ENCODE measurements at regions not wholly inside any gene's neighbourhood (a gene's known extent, or its start where the extent isn't known, plus 50 kb on each side); places are given as distances from the start of the nearest gene placed in this dataset.
"Not testable (repeated sequence)": the region's sequence is repeated elsewhere in the genome, so short reads cannot be mapped to it uniquely, and the experiment has no call there.

DNA sequence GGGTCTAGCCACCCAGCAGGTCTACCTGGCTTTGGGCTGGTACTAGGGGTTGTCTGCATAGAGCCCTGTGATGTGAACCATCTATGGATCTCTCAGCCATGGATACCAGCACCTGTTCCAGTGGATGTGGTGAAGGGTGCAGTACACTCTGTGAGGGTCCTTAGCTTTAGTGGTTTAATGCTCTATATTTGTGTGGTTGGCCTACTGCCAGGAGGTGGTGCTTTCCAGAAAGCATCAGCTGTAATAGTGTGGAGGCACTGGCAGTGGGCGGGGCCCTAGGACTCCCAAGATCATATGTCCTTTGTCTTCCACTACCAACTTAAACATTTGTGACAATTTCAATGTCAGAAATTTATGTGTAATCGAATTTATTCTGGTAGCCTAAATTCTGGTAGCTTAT, 1065.1 kb downstream of the RPIA start:
- not testable (repeated sequence) for DNase-seq (ENCODE audit: low read depth); H3K36me3 ChIP-seq (ENCODE audit: control insufficient read depth, insufficient read depth, low read length, severe bottlenecking); H3K4me1 ChIP-seq (ENCODE audit: control insufficient read depth, insufficient read depth, low read length); H3K9ac ChIP-seq (ENCODE audit: low read length); H3K4me3 ChIP-seq (ENCODE audit: low read length); H3K27me3 ChIP-seq (replicated peaks; ENCODE audit: control insufficient read depth, insufficient read depth, low read length); H3K9me3 ChIP-seq (ENCODE audit: control insufficient read depth, low read length)

DNA sequence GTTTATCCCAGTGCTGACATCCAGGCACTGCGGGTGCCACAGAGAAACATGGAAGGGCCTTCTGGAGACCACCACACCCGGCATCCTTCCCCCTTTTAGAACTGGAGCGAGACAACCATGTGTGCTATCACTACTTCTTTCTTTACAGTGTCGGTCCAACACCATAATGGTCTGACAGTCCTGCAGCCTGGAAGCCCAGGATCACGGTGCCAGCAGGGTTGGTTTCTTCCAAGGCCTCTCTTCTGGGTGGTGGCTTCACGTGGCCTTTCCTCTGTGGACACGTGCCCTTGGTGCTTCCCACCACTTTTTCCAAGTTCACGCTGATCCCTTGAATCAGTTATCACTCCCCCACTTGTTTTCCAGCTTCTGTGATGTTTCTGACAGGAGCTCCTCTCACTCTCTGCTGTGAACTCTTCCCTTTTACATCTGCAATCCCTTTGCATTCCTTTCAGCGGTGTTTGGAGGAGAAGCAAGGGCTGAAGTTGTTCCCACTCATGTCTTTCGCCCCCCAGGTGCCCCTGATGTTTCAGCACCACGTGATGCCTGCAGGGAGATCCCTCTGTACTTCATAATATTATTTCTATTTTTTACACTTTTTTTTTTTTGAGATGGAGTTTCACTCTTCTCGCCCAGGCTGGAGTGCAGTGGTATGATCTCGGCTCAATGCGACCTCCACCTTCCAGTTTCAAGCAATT, 1067.0 kb downstream of the RPIA start:
- not testable (repeated sequence) for H3K9me3 ChIP-seq (ENCODE audit: control insufficient read depth, low read length); H3K9ac ChIP-seq (ENCODE audit: low read length); DNase-seq (ENCODE audit: low read depth); H3K4me3 ChIP-seq (ENCODE audit: low read length); H3K4me1 ChIP-seq (ENCODE audit: control insufficient read depth, insufficient read depth, low read length); H3K36me3 ChIP-seq (ENCODE audit: control insufficient read depth, insufficient read depth, low read length, severe bottlenecking); H3K27me3 ChIP-seq (replicated peaks; ENCODE audit: control insufficient read depth, insufficient read depth, low read length)

DNA sequence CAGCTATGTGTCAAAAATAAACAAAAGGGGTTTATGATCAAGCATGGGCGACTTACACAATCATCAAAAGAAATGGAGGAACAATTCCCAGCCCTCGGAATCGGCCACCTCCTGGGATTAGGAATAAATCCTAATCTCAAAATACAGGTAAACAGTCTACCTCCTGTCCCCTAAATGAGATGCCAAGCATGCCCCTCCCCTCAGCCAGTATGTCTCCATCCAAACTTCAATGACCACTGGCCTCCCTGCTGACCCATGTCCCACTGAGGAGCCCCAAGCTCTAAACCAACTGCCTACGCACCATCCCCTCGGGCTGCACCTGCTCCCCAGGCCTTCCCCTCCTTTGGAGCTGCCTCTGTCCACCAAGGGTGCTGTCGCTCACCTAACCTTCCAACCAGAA, 1069.3 kb downstream of the RPIA start:
- not testable (repeated sequence) for H3K4me3 ChIP-seq (ENCODE audit: low read length); H3K9ac ChIP-seq (ENCODE audit: low read length); H3K27me3 ChIP-seq (replicated peaks; ENCODE audit: control insufficient read depth, insufficient read depth, low read length); DNase-seq (ENCODE audit: low read depth); H3K36me3 ChIP-seq (ENCODE audit: control insufficient read depth, insufficient read depth, low read length, severe bottlenecking); H3K4me1 ChIP-seq (ENCODE audit: control insufficient read depth, insufficient read depth, low read length); H3K9me3 ChIP-seq (ENCODE audit: control insufficient read depth, low read length)

DNA sequence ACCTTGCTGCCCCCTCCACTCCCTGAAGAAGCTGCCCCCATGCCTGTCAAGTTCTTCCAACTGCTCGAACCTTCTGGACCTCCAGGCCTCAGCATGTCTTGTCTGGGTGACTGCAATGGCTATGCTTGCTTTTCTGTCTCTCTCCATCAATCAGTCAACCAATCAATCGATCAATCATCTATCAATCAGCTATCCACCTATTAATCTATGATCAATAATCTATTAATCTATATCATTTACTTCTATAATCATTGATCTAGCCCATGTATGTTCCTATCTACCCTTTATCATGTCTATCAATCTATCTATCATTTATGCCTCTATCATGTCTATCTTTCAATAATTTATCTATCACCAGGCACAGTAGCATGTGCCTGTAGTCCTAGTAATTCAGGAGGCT, 1069.7 kb downstream of the RPIA start:
- not testable (repeated sequence) for DNase-seq (ENCODE audit: low read depth)

DNA sequence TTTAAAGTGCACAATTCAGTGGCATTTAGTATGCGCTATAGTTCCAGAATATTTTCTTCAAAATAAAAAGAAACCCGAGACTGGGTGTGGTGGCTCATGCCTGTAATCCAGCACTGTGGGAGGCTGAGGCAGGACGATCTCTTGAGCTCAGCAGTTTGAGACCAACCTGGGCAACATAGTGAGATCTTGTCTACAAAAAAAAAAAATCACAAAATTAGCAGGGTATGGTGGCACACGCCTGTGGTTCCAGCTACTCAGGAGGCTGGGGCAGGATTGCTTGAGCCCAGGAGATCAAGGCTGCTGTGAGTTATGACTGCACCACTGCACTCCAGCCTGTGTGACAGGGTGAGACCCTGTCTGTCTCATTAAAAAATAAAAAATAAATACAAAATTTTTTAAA, 1070.4 kb downstream of the RPIA start:
- not testable (repeated sequence) for H3K4me3 ChIP-seq (ENCODE audit: low read length)

More for the DNA sequence above, 1069.7 kb downstream of the RPIA start:
- not testable (repeated sequence) for H3K9ac ChIP-seq (ENCODE audit: low read length); H3K9me3 ChIP-seq (ENCODE audit: control insufficient read depth, low read length); H3K4me3 ChIP-seq (ENCODE audit: low read length); H3K27me3 ChIP-seq (replicated peaks; ENCODE audit: control insufficient read depth, insufficient read depth, low read length); H3K36me3 ChIP-seq (ENCODE audit: control insufficient read depth, insufficient read depth, low read length, severe bottlenecking); H3K4me1 ChIP-seq (ENCODE audit: control insufficient read depth, insufficient read depth, low read length)

DNA sequence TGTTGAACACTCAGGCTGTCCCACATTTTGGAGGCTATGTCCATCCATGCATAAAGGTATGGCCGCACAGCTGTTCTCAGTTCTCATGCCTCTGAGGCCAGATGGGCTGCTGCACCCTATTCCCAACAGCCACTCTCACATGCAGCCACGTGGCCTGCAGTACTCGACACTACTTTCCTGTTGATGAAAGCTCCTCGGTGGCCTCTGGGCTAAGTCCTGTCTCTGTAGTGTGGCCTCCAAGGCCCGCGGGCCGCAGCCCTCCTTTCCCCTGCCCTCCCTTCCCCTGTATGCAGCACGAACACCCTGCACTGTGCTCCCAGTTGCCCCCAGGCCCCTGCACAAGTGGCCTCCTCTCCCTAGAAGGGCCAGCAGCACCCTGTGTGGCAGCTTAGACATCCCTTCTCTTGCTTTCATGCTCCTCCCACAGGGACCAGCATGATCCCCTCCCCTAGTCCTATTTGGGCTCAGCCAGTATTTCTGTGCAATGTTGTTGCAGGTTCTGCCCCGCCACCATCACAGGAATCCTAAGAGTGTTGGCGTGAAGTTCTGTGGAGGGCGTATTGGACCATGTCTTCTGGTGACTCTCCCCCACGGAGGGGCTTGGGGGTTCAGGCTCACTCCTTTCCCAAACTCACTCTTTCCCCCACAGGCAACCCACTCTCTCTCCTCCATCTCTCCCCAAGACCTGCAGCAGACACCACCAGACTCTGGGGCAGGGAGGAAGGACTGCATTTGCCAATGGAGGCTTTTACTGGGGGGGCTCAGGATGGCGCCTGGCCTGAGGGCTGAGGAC, 1071.2 kb downstream of the RPIA start:
- H3K9me3 ChIP-seq (ENCODE audit: control insufficient read depth, low read length); H3K9ac ChIP-seq (ENCODE audit: low read length); H3K36me3 ChIP-seq (ENCODE audit: control insufficient read depth, insufficient read depth, low read length, severe bottlenecking); H3K4me3 ChIP-seq (ENCODE audit: low read length); DNase-seq (ENCODE audit: low read depth); H3K4me1 ChIP-seq (ENCODE audit: control insufficient read depth, insufficient read depth, low read length): not testable (repeated sequence)
- H3K27me3 ChIP-seq (replicated peaks; ENCODE audit: control insufficient read depth, insufficient read depth, low read length) = peaks cover 14% of the 10 kb centered on the region

More for the DNA sequence above, 1070.4 kb downstream of the RPIA start:
- DNase-seq (ENCODE audit: low read depth); H3K9me3 ChIP-seq (ENCODE audit: control insufficient read depth, low read length); H3K36me3 ChIP-seq (ENCODE audit: control insufficient read depth, insufficient read depth, low read length, severe bottlenecking); H3K9ac ChIP-seq (ENCODE audit: low read length); H3K27me3 ChIP-seq (replicated peaks; ENCODE audit: control insufficient read depth, insufficient read depth, low read length); H3K4me1 ChIP-seq (ENCODE audit: control insufficient read depth, insufficient read depth, low read length): not testable (repeated sequence)

DNA sequence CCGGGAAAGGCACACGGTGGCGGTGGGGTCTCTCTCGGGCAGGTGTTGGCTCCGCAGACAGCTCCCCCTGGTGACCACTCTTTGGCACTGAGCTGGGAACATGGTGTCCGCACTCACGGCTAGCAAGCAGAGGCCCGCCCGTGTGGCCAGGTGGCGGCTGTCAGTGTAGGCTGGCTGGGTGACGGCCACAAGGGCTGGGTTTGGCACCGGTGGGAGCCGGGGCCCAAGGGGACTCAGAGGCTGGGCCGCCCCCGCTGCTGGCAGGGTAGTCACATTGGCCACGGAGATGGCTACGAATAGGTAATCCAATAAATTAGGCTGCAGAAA, 1071.7 kb downstream of the RPIA start:
- H3K4me3 ChIP-seq (ENCODE audit: low read length) = no peak overlapping the region
- H3K36me3 ChIP-seq (ENCODE audit: control insufficient read depth, insufficient read depth, low read length, severe bottlenecking) = no peaks in the 10 kb centered on the region

DNA sequence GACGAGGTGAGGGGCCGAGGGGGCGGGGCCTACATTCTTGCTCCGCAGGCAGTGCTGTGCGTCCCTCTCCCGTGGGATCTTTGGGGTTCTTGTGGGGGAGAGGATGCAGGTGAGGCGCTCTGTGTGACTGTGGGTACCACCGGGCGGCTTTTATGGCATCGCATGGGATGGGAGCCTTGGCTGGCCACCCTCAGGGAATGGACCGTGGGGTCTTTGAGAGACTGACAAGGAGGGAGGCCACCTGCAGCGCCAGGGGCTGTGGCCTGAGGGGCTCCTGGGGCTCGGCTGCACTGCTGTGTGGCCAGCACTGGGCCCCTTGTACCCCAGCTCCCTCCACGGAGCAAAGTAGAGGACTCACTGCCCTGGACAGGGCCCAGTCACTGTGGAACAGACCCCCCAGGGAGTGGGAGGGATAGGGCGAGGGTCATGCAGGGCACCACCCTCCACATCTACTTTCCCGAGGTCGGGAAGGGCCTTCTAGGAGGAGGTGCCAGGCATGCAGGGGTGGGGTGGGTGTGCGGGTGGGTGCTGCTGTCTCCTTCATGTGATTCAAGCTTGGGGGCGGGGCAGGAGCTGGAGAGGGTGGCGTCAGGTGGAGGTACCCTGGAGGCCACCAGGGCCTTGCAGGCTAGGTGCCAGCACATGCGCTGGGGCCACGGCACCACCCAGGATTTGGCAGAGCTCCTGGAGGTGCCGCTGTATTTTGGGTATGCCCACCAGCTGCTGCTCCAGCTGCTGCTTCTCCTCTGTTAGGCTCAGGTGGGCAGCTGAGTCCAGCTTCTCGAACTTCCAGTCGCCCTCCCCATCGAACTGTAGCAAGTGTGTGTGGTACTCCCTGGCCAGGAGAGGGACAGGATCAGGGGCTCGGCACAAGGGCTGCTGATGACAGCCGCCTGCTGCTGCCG, 1072.4 kb downstream of the RPIA start:
- Histone ChIP-seq H3K36me3 (ENCODE audit: control insufficient read depth, insufficient read depth, low read length, severe bottlenecking) (no peaks in the 10 kb centered on the region), H3K27me3 (replicated peaks; ENCODE audit: control insufficient read depth, insufficient read depth, low read length) (peaks cover 21% of the 10 kb centered on the region), H3K9ac (ENCODE audit: low read length) (no peak overlapping the region), H3K9me3 (ENCODE audit: control insufficient read depth, low read length) (no peaks in the 10 kb centered on the region), H3K4me3 (ENCODE audit: low read length) (no peak overlapping the region), H3K4me1 (ENCODE audit: control insufficient read depth, insufficient read depth, low read length) (no peaks in the 10 kb centered on the region)
- no peak for DNase-seq (ENCODE audit: low read depth)

More for the DNA sequence above, 1071.7 kb downstream of the RPIA start:
- peaks cover 17% of the 10 kb centered on the region for H3K27me3 ChIP-seq (replicated peaks; ENCODE audit: control insufficient read depth, insufficient read depth, low read length)
- no peaks in the 10 kb centered on the region for H3K9me3 ChIP-seq (ENCODE audit: control insufficient read depth, low read length)
- no peak overlapping the region for H3K9ac ChIP-seq (ENCODE audit: low read length)
- no peak for DNase-seq (ENCODE audit: low read depth)
- H3K4me1 ChIP-seq (ENCODE audit: control insufficient read depth, insufficient read depth, low read length) = no peaks in the 10 kb centered on the region

DNA sequence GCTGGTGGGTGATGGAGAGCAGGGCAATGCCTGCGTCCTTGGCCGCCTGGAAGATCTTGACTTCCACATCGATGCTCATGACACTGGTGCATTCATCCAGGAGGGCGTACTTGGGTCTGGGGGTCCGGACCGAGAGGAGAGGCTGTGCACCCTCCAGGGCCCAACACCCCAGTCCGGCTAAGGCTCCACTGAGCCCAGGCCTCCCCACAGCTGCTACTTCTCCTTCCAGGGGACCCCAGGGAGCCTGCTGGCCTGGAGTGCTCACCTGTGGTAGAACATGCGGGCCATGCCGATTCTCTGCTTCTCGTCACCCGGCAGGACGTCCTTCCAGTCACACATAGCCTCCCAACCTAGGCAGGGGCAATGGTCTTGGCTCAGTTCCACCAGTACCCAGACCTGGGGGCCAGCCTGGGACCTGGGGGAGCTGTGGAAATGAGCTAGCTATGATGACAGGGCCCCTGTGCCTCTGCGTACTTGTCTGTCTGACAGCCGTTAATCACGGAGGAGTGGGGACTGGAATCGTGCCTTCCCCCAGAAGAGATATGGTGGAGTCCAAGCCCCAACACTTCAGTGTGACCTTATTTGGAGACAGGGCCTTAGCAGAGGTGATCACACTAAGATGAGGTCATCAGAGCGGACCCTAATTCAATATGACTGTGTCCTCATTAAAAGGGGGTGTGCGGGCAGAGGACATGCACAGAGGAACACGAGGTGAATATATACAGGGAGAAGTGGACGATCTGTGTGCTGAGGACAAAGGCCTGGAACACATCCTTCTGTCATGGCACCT, 1073.3 kb downstream of the RPIA start:
- H3K27me3 ChIP-seq (replicated peaks; ENCODE audit: control insufficient read depth, insufficient read depth, low read length) = peaks cover 22% of the 10 kb centered on the region
- H3K4me3 ChIP-seq (ENCODE audit: low read length); H3K9me3 ChIP-seq (ENCODE audit: control insufficient read depth, low read length); H3K36me3 ChIP-seq (ENCODE audit: control insufficient read depth, insufficient read depth, low read length, severe bottlenecking); H3K4me1 ChIP-seq (ENCODE audit: control insufficient read depth, insufficient read depth, low read length); H3K9ac ChIP-seq (ENCODE audit: low read length); DNase-seq (ENCODE audit: low read depth): not testable (repeated sequence)

DNA sequence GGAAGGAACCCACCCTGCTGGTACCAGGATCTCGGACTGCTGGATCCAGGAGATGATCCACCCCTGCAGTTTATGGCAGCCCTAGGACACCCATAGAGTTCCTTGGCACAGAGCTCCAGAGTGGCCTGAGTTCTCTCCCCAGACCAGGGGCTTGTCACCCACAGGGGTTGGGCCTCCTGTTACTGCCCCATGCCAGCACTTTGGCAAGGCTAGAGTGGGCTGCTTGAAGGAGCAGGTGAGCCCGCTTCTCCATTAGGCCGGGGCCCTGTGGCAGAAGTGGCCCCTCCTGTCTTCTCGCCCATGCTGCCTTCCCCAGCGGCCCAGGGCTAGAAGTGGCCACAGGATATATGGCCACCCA, 1073.9 kb downstream of the RPIA start:
- H3K36me3 ChIP-seq (ENCODE audit: control insufficient read depth, insufficient read depth, low read length, severe bottlenecking); DNase-seq (ENCODE audit: low read depth); H3K4me3 ChIP-seq (ENCODE audit: low read length); H3K9ac ChIP-seq (ENCODE audit: low read length); H3K9me3 ChIP-seq (ENCODE audit: control insufficient read depth, low read length); H3K4me1 ChIP-seq (ENCODE audit: control insufficient read depth, insufficient read depth, low read length): not testable (repeated sequence)
- peaks cover 22% of the 10 kb centered on the region for H3K27me3 ChIP-seq (replicated peaks; ENCODE audit: control insufficient read depth, insufficient read depth, low read length)

Measured in adipocyte (in vitro differentiated cells).